PC-9 (cell line): ENCODE measurements at regions not wholly inside any gene's neighbourhood (a gene's known extent, or its start where the extent isn't known, plus 50 kb on each side); places are given as distances from the start of the nearest gene placed in this dataset.

Experiments
- EZH2 ChIP-seq: fragments of 200-600 bp; sonication (generic); IDR thresholded peaks from 2 replicates; pipeline ENCODE4 v1.8.0; 2017; ENCODE audit warnings: antibody characterized with exemption, low read depth
- TF ChIP-seq, protein P1 (sequence below): fragments of 200-600 bp; sonication (generic); conservative IDR thresholded peaks from 2 replicates; pipeline ENCODE4 v1.6.1; 2017; ENCODE audit warnings: mixed run types, antibody characterized with exemption, mild to moderate bottlenecking, moderate library complexity

DNA sequence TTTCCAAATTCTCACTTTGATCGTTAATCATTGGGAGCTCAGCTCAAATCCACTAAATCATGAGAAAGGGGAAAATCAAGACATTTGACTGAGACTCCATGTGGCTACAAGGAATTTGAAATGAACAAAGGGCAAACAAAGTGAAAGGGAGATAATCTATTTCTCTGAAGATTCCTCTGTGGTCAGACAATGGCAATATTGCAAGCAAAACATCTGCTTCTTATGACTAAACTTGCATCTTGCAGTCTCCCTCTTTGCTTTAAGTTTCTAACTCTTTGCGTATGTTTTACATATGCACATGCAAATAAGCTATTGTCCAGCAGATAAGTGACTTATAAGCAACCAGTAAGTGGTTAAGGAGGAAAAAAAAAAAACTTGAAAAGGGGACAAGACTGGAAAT is 299.1 kb upstream of the NXPH2 start:
- TF ChIP-seq, protein P1, sequence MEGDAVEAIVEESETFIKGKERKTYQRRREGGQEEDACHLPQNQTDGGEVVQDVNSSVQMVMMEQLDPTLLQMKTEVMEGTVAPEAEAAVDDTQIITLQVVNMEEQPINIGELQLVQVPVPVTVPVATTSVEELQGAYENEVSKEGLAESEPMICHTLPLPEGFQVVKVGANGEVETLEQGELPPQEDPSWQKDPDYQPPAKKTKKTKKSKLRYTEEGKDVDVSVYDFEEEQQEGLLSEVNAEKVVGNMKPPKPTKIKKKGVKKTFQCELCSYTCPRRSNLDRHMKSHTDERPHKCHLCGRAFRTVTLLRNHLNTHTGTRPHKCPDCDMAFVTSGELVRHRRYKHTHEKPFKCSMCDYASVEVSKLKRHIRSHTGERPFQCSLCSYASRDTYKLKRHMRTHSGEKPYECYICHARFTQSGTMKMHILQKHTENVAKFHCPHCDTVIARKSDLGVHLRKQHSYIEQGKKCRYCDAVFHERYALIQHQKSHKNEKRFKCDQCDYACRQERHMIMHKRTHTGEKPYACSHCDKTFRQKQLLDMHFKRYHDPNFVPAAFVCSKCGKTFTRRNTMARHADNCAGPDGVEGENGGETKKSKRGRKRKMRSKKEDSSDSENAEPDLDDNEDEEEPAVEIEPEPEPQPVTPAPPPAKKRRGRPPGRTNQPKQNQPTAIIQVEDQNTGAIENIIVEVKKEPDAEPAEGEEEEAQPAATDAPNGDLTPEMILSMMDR: no peak
- no peak for TF ChIP-seq EZH2
